Limb (tissue), 2 donors: ENCODE measurements at regions not wholly inside any gene's neighbourhood (a gene's known extent, or its start where the extent isn't known, plus 50 kb on each side); places are given as distances from the start of the nearest gene placed in this dataset.
"Not testable (repeated sequence)": the region's sequence is repeated elsewhere in the genome, so short reads cannot be mapped to it uniquely, and the experiment has no call there.

ENCODE experiments used
- DNase-seq, 2 donors: peaks; one replicate each; pipeline ENCODE4 v3.0.0-alpha.2; 2016; ENCODE audit errors: extremely low spot score in 2 of 2

GRCh38 chr9:107817595-107818502 is 328.3 kb upstream of the KLF4 start:
- DNase-seq, result not testable (repeated sequence)

DNA sequence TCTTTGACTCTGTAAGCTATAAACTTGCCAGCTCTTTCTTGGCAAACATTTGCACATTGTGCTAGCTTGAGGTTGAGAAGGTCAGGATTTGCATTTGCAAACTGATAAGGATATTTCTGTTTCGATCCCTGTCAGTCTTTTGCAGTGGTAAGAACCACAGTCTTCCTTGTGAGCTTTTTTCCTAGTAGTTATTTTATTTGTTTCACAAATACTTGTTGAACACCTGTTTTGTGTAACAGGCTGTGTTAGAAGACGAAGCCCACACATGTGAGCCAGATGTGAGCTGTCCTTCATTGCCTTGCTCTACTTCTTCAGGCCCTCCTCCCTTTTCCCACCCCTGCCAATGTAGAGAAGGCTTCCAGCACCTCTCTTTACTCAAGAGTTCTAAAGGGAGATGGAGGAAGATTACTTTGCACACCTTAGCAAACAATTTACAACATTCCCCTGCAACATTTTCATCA is 327.0 kb upstream of the KLF4 start:
- DNase-seq, result no peak

DNA sequence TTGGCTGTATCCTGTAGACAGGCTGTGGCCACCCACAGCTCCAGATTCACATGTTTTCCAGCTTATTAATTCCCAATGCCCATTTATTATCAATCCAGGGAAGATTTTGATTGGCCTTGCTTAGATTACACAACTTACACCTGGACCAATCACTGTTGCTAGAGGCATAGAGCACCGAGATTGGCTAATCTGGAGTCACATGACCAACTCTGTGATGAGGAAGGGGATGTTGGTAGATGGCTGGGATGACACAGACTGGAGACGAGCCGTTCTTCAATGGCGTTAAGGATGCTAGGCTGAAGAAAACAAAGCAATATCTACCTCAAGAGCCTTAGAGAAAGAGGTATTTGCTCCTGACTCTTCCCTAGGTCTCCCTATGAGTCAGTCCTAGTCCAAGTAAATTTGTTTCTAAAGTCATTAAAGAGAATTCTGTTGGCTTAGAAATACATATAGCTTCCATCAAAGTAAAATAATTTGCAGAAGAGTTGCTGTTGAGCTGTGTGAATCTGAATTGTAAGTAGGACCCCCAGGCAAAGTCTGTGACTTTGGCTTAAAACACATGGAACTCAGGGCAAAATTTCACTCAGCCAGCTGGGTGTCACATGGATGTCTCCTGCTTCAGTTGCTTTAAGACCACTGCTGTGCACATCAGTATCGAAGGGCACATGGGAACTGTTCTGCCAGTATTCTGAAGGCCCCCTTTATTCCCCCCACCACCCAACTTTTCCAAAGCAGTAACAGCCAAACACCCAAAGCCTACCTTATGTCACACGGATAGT is 326.4 kb upstream of the KLF4 start:
- DNase-seq, result no peak

DNA sequence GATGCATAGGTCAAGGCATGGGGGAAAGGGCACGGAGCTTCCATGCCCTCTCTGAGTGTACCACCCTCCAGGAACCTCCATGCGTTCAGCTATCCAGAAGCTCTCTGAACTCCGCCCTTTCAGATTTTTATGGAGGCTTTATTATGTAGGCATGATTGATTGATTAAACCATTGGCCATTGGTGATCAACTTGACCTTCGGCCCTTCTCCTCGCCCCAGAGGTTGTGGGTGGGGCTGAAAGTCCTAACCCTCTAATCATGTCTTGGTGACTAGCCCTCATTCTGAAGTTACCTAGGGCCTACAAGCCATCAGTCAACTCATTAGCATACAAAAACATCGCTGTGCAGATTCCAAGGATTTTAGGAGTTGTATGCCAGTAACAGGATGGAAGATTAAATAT is 323.7 kb upstream of the KLF4 start:
- DNase-seq, result no peak

GRCh38 chr9:107810461-107810961 is 320.9 kb upstream of the KLF4 start:
- DNase-seq, result no peak

- DNase-seq, result no peak
These were observed 320.4 kb upstream of the KLF4 start for GRCh38 chr9:107809871-107810460.

- DNase-seq, result no peak
These were observed 317.6 kb upstream of the KLF4 start for GRCh38 chr9:107807183-107807582.

GRCh38 chr9:107805201-107805600 is 315.6 kb upstream of the KLF4 start:
- DNase-seq, result no peak

DNA sequence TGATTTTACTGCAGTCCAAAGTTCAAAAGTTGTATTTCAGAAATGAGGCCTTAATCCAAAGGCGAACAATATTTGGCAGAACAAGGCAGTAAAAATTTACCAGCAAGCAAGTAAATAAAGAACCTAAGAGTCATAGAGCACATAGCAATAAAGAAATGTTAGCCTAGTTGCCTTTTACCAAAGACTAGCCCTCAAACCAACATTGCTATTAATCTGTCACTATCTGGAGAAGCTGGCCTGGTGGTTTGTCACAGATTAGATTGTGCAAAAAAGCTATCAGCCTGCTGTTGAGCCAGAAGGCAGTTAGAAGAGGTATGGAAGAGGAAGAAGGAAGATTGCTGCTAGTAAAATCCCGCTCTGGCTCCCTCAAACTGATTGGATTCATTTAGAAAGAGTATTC is 304.7 kb upstream of the KLF4 start:
- no peak for DNase-seq

DNA sequence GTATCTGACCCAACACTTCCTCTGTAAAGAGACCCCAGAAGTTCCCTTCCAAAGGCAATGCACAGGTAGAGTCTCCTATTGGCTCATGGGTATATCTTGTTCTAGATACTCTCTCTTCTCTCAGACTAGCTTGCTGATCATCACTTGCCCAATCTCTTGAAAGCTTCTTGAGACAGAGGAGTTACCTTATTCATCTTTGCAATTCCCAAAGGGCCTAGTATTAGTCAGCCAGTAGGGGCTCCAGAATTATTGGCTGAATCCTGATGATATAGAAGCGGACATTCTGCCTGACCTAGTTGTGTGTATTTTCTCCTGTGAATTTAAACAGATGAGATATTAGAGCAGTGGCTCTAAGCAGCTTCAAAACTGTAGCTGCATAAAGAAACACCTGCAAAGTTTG is 304.0 kb upstream of the KLF4 start:
- DNase-seq, result no peak

- DNase-seq, result no peak
These were observed 303.0 kb upstream of the KLF4 start for GRCh38 chr9:107792596-107792995.

GRCh38 chr9:107792006-107792405 is 302.4 kb upstream of the KLF4 start:
- no peak for DNase-seq

GRCh38 chr9:107789001-107789700 is 299.6 kb upstream of the KLF4 start:
- DNase-seq, result no peak

DNA sequence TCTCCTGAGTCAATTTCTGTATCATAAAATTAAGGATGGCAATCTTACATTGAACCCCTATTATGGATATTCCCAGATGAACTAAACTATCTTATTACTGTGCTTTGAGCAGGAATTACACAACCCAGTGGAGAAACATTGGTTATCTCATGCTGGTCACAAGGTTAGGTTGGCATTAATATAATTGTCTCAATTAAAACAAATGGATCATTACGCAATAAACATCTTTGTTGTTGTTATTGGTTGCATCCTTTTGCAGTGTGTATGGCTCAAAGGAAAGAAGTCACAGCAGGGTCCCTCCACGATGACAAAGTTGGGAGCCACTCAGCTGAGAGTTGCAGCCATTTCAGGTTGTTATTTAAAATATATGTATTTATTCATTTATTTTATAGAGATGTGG is 297.0 kb upstream of the KLF4 start:
- DNase-seq, result no peak

DNA sequence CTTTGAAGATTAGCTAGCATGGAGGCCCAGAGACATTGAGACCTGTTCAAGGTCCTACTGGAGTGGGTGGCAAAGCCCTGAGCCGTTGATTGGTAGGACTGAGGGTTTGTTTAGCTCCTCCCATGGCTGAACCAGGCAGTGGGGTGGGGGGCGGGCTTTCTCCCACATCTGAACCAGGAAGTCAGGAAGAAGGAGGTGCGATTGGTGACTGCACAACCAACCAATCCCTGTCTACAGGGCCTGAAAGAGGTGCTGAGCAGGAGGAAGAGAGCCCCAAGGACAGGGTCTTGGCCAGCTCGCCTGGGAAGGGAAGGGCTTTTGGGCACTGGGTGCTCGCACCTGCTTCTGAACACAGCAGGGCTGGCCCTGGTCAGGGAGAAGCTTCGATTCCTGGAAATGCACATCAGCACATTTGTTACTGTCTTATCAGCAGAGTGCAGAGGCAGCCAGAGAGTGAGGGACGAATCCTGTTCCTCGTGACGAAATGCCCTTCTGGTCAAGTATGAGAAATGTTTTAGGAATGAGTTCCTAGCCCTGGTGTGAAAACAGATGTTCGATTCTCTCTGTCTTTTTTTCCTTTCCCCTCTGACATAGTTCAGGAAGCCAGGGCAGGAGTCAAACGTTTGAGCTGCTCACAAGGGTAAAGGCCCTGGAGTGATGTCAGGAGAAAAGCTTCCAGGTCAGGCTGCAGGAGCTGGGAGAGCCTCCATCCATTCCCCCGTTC is 294.8 kb upstream of the KLF4 start:
- DNase-seq, result peak in 1 of 2 donors; percentile 42

GRCh38 chr9:107782789-107783188 is 293.2 kb upstream of the KLF4 start:
- DNase-seq, result no peak

DNA sequence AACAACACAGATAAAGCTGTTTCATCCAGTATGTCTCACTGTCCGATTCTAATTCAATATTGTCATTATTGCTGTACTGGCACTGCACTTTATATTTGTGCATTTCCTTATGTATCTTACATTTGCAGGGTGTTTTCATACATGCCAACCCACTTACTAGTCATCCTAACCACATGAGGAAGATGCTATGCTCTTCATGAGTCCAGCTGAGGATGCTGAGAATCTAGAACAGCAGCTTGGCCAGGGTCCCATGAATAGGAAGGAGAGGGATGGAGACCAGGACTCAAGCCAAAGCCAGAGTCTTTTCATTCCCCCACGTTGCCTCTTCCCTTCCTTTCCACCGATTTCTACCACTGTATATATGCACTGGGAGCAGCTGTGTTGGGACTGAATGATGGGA is 292.8 kb upstream of the KLF4 start:
- DNase-seq, result no peak

GRCh38 chr9:107780960-107781359 is 291.4 kb upstream of the KLF4 start:
- no peak for DNase-seq

- no peak for DNase-seq
These were observed 290.2 kb upstream of the KLF4 start for GRCh38 chr9:107779731-107780130.

DNA sequence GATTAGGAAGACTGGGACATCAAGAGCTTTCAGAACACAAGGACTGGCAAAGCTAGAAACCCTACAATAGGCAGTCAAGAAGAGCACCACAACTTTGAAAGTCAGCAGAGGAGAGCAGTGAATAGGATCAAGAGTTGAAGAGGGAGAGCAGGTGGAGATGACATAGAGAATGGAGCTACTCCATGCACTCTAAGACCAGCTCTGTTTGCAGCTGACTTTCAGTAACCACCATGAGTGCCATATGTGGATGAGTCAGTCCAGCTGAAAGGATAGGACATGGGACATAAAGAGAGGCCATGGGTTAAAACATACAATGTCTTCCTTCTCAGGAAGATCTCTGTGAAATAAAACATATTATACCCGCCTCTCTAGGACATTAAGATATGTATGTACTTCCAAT is 289.1 kb upstream of the KLF4 start:
- no peak for DNase-seq

DNA sequence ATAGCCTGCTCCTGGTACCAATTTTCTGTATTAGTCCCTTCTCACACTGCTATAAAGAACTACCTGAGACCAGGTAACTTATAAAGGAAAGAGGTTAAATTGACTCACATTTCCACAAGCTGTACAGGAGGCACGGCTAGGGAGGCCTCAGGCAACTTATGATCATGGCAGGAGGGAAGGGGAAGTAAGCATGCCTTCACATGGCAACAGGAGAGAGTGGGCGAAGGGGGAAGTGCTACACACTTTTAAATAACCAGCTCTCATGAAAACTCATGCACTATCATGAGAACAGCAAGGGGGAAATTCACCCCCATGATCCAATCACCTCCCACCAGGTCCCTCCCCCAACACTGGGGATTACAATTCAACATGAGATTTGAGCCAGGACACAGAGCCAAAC is 284.5 kb upstream of the KLF4 start:
- not testable (repeated sequence) for DNase-seq
